ENCODE measurements at regions not wholly inside any gene's neighbourhood (a gene's known extent, or its start where the extent isn't known, plus 50 kb on each side); places are given as distances from the start of the nearest gene placed in this dataset.
A peak's percentile ranks its signal among the peaks of the same experiment; 100 is the strongest.
"Not testable (repeated sequence)": the region's sequence is repeated elsewhere in the genome, so short reads cannot be mapped to it uniquely, and the experiment has no call there.

DNA sequence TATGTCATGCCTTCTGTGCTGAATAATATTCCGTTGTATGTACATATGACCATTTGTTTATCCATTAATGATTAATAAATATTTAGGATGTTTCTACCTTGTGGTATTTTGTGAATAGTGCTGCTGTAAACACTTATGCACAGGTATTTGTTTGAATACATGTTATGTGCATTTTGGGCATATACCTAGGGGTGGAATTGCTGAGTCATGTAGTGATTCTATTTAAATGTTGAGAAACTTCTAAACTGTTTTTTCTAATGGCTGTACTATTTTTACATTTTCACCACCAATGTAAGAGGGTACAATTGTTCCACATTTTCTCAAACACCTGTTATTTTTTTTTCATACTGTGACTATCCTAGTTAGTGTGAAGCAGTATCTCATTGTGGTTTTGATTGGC is 1318.6 kb downstream of the TECRL start:
- Mint-ChIP-seq H3K27ac (no peak overlapping the region), H3K27me3 (ENCODE audit: low read depth) (no peaks in the 10 kb centered on the region), H3K9me3 (no peaks in the 10 kb centered on the region), H3K4me1 (no peaks in the 10 kb centered on the region), H3K36me3 (no peaks in the 10 kb centered on the region), H3K4me3 (no peak overlapping the region)
- DNase-seq (ENCODE audit: low spot score in 2 of 2, unreplicated experiment in 2 of 2): no peak
- TF ChIP-seq, protein P1, sequence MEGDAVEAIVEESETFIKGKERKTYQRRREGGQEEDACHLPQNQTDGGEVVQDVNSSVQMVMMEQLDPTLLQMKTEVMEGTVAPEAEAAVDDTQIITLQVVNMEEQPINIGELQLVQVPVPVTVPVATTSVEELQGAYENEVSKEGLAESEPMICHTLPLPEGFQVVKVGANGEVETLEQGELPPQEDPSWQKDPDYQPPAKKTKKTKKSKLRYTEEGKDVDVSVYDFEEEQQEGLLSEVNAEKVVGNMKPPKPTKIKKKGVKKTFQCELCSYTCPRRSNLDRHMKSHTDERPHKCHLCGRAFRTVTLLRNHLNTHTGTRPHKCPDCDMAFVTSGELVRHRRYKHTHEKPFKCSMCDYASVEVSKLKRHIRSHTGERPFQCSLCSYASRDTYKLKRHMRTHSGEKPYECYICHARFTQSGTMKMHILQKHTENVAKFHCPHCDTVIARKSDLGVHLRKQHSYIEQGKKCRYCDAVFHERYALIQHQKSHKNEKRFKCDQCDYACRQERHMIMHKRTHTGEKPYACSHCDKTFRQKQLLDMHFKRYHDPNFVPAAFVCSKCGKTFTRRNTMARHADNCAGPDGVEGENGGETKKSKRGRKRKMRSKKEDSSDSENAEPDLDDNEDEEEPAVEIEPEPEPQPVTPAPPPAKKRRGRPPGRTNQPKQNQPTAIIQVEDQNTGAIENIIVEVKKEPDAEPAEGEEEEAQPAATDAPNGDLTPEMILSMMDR (IDR thresholded peaks at IDR 0.05; ENCODE audit: unreplicated experiment): no peak

DNA sequence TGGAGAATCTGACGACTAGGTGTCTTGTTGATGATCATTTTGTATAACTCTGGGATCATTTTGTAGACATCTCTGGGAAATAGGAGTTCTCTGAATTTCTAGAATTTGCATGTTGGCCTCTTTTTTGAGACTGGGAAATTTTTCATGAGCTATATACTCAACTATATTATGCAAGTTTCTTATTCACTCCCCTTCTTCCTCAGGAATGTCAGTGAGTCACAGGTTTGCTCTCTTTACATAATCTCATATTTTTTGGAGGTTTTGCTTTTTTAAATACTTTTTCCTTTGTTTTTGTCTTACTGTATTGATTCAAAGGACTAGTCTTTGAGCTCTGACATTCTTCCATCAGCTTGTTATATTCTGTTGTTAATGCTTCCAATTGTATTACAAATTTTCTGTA is 1324.2 kb downstream of the TECRL start:
- no peaks in the 10 kb centered on the region for H3K36me3 Mint-ChIP-seq
- TF ChIP-seq, protein P1 (IDR thresholded peaks at IDR 0.05; ENCODE audit: unreplicated experiment): no peak
- H3K27ac Mint-ChIP-seq: no peak overlapping the region

DNA sequence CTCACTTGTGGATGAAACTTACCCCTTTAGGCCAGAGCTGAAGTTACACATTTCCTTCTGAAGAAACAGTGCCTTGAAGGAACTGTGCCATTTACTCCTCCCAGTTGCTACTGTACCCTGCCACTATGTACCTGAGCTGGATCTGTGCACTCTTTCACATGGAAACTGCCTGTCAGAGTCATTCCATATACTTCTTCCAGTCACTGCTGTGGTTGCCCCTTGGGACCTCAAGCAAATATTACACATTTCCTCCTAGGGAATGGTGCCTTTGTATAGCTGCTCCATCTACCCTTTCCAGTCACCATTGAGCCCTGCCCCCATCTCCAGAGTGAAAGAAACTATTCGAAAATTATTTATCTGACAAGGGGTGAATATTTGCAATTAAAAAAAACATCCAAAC is 1328.3 kb downstream of the TECRL start:
- Mint-ChIP-seq H3K27me3 (ENCODE audit: low read depth) (no peaks in the 10 kb centered on the region), H3K27ac (no peak overlapping the region), H3K4me3 (no peak overlapping the region), H3K9me3 (peaks cover 10% of the 10 kb centered on the region), H3K36me3 (no peaks in the 10 kb centered on the region), H3K4me1 (no peaks in the 10 kb centered on the region)
- TF ChIP-seq, protein P1 (IDR thresholded peaks at IDR 0.05; ENCODE audit: unreplicated experiment): no peak
- DNase-seq (ENCODE audit: low spot score in 2 of 2, unreplicated experiment in 2 of 2): no peak

More for the DNA sequence above, 1324.2 kb downstream of the TECRL start:
- Mint-ChIP-seq H3K9me3 (no peaks in the 10 kb centered on the region), H3K4me3 (no peak overlapping the region), H3K4me1 (no peaks in the 10 kb centered on the region), H3K27me3 (ENCODE audit: low read depth) (no peaks in the 10 kb centered on the region)
- DNase-seq (ENCODE audit: low spot score in 2 of 2, unreplicated experiment in 2 of 2): no peak

DNA sequence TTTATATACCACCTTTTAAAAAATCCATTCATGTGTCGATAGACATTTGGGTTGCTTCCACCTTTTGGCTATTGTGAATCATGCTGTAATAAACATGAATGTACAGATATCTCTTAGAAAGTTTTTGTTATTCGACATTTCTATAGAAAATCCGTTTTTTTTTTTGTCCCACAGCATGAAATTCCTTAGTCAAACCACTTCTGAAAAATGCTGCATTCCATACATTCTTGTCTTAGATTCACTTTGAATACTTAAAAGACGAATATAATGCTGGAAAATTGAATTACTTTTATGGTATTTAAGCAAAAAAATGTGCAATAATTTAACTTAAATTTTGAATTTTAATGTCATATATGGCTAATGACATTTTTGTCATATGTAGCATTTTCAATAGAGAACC is 1345.5 kb downstream of the TECRL start:
- TF ChIP-seq, protein P1 (IDR thresholded peaks at IDR 0.05; ENCODE audit: unreplicated experiment): no peak
- no peak for DNase-seq (ENCODE audit: low spot score in 2 of 2, unreplicated experiment in 2 of 2)

DNA sequence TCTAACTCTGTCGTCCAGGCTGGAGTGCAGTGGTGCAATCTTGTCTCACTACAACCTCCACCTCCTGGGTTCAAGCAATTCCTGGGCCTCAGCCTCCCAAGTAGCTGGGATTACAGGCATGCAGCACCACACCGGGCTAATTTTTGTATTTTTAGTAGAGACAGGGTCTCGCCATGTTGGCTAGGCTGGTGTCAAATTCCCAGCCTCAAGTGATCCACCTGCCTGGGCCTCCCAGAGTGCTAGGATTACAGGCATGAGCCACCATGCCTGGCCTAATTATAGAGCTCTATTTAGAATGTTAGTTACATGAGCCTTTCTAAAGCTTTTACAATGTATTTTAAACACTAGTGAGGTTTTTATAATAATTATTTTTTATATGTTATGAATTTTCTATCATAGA is 1346.4 kb downstream of the TECRL start:
- not testable (repeated sequence) for H3K4me1 Mint-ChIP-seq; H3K27me3 Mint-ChIP-seq (ENCODE audit: low read depth); H3K36me3 Mint-ChIP-seq; H3K27ac Mint-ChIP-seq; H3K4me3 Mint-ChIP-seq; DNase-seq (ENCODE audit: low spot score in 2 of 2, unreplicated experiment in 2 of 2)
- H3K9me3 Mint-ChIP-seq: peaks cover 34% of the 10 kb centered on the region

More for the DNA sequence above, 1345.5 kb downstream of the TECRL start:
- Mint-ChIP-seq H3K4me1 (peaks cover 6% of the 10 kb centered on the region), H3K36me3 (no peaks in the 10 kb centered on the region), H3K27ac (peak overlapping the region; percentile 69), H3K27me3 (ENCODE audit: low read depth) (no peaks in the 10 kb centered on the region), H3K4me3 (no peak overlapping the region), H3K9me3 (peaks cover 34% of the 10 kb centered on the region)

DNA sequence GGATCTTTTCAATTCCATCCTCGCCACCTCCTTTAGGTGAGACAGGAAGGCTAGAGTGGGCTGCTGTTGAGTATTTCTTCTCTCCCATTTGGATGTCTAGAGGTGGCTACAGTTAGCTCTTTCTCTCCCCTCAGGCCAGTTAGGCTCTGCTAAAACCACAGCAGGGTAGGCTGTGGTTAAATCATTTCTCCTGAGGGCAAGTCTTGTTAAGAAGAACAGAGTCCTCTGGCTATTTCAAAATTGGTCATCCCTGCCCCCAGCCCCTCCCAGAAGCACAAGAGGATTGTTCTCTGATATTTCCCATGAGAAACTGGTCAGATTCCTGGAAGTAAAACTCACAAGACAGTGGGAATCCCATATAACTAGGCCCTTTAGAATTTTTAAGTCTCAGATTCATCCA is 1359.5 kb downstream of the TECRL start:
- Mint-ChIP-seq H3K4me1 (peaks cover 7% of the 10 kb centered on the region), H3K27ac (no peak overlapping the region), H3K27me3 (ENCODE audit: low read depth) (no peaks in the 10 kb centered on the region), H3K4me3 (no peak overlapping the region), H3K36me3 (no peaks in the 10 kb centered on the region), H3K9me3 (peaks cover 8% of the 10 kb centered on the region)
- no peak for DNase-seq (ENCODE audit: low spot score in 2 of 2, unreplicated experiment in 2 of 2)
- TF ChIP-seq, protein P1 (IDR thresholded peaks at IDR 0.05; ENCODE audit: unreplicated experiment): no peak

Measured in mesothelial cell of epicardium (in vitro differentiated cells).